B cell (primary cell): ENCODE measurements at regions not wholly inside any gene's neighbourhood (a gene's known extent, or its start where the extent isn't known, plus 50 kb on each side); places are given as distances from the start of the nearest gene placed in this dataset.
"Not testable (repeated sequence)": the region's sequence is repeated elsewhere in the genome, so short reads cannot be mapped to it uniquely, and the experiment has no call there.

Experiments
- ATAC-seq: fragments of 200-7000 bp; cut with Tn5 transposase; one replicate; pipeline ENCODE4 v1.10.0; 2021; ENCODE audit warnings: low read depth, mild to moderate bottlenecking, moderate number of reproducible peaks, moderate library complexity
- CTCF ChIA-PET: fragments of 350-600 bp; sonication (Branson Sonifier 250); formaldehyde crosslinking; loops from one replicate; lab custom pipeline; 2021; ENCODE audit warnings: antibody characterized with exemption, inconsistent platforms; lab: Charles Lee
- POLR2A ChIA-PET: fragments of 350-600 bp; sonication (Branson Sonifier 250); formaldehyde crosslinking; loops from one replicate; lab custom pipeline; 2021; ENCODE audit warnings: antibody characterized with exemption; lab: Charles Lee
- DNase-seq: peaks from one replicate; pipeline ENCODE4 v3.0.0; 2013
- H2AFZ ChIP-seq: 2 replicates; pipeline ENCODE4 v1.6.1; 2012; ENCODE audit warnings: mild to moderate bottlenecking, low read depth, low read length; ENCODE audit not compliant: insufficient read depth, poor library complexity, severe bottlenecking
- H3K27ac ChIP-seq, 2 donors: 1 replicate in 1 of 2; 2 replicates in 1 of 2; pipeline ENCODE4 v1.5.1; 2012 to 2013; ENCODE audit warnings: low read length in 2 of 2, mild to moderate bottlenecking in 2 of 2, moderate library complexity in 1 of 2
- H3K27me3 ChIP-seq, 4 experiments: fragments of 200-600 bp in 1 of 4; sonication (generic) in 1 of 4; replicated peaks in 1 of 4; 1 replicate in 2 of 4; 2 replicates in 2 of 4; pipeline versions ENCODE4 v1.6.1 to v1.7.0; 2013 to 2016; ENCODE audit warnings: low read length in 3 of 4, mild to moderate bottlenecking in 2 of 4, mixed read lengths in 1 of 4, moderate library complexity in 1 of 4; ENCODE audit not compliant: insufficient read depth in 4 of 4, control insufficient read depth in 3 of 4; ENCODE audit errors: control extremely low read depth in 1 of 4
- H3K36me3 ChIP-seq, 2 experiments: replicated peaks in 1 of 2; 1 replicate in 1 of 2; 2 replicates in 1 of 2; pipeline versions ENCODE4 v1.6.1 to v1.7.1; 2013; ENCODE audit warnings: low read length in 1 of 2; ENCODE audit not compliant: insufficient read depth in 2 of 2, control insufficient read depth in 1 of 2; ENCODE audit errors: control extremely low read depth in 1 of 2, extremely low read depth in 1 of 2
- H3K4me1 ChIP-seq, 2 donors: fragments of 200-600 bp in 1 of 2; sonication (generic) in 1 of 2; 1 replicate in 1 of 2; 2 replicates in 1 of 2; pipeline versions ENCODE4 v1.5.1 to v1.6.1; 2013 to 2017; ENCODE audit warnings: low read length in 2 of 2; ENCODE audit not compliant: control insufficient read depth in 2 of 2, insufficient read depth in 2 of 2
- H3K4me2 ChIP-seq: replicated peaks from 2 replicates; pipeline ENCODE3; 2012; ENCODE audit warnings: mild to moderate bottlenecking, low read depth, low read length; ENCODE audit not compliant: poor library complexity, severe bottlenecking
- H3K4me3 ChIP-seq, 5 experiments: fragments of 200-600 bp in 1 of 5; sonication (generic) in 1 of 5; 1 replicate in 3 of 5; 2 replicates in 2 of 5; pipeline versions ENCODE4 v1.5.1 to v1.7.0; 2011 to 2016; ENCODE audit warnings: low read length in 4 of 5, mild to moderate bottlenecking in 4 of 5, low read depth in 2 of 5, control low read depth in 1 of 5, moderate library complexity in 1 of 5; ENCODE audit not compliant: insufficient read depth in 1 of 5; ENCODE audit errors: control extremely low read depth in 1 of 5, extremely low read depth in 1 of 5
- H3K79me2 ChIP-seq: fragments of 200-600 bp; sonication (generic); one replicate; pipeline ENCODE4 v1.6.0; 2016; ENCODE audit warnings: low read length; ENCODE audit not compliant: control insufficient read depth, insufficient read depth
- H3K9ac ChIP-seq: fragments of 200-600 bp; sonication (generic); 2 replicates; pipeline ENCODE4 v1.6.1; 2017; ENCODE audit warnings: mild to moderate bottlenecking, low read length, moderate library complexity
- H3K9me3 ChIP-seq, 3 donors: one replicate each; pipeline versions ENCODE4 v1.6.1 to v1.7.1; 2013; ENCODE audit warnings: low read length in 2 of 3; ENCODE audit not compliant: control insufficient read depth in 2 of 3, insufficient read depth in 1 of 3; ENCODE audit errors: control extremely low read depth in 1 of 3
- H4K20me1 ChIP-seq: 2 replicates; pipeline ENCODE4 v1.6.0; 2012; ENCODE audit warnings: mild to moderate bottlenecking, low read length; ENCODE audit not compliant: insufficient read depth, control insufficient read depth, poor library complexity, severe bottlenecking
- H3K27ac Mint-ChIP-seq: one replicate; pipeline ENCODE4 v1.8.0; 2021; ENCODE audit warnings: mixed read lengths
- H3K27me3 Mint-ChIP-seq: one replicate; pipeline ENCODE4 v1.8.0; 2021; ENCODE audit warnings: mixed read lengths
- H3K4me1 Mint-ChIP-seq: one replicate; pipeline ENCODE4 v1.8.0; 2021; ENCODE audit warnings: mixed read lengths
- H3K4me3 Mint-ChIP-seq: one replicate; pipeline ENCODE4 v1.8.0; 2021; ENCODE audit warnings: mixed read lengths
- H3K9me3 Mint-ChIP-seq: one replicate; pipeline ENCODE4 v1.8.0; 2022; ENCODE audit warnings: mixed read lengths; ENCODE audit not compliant: insufficient read depth
- CTCF ChIP-seq: fragments of 200-600 bp; IDR thresholded peaks from one replicate; pipeline ENCODE4 v1.8.0; 2022; ENCODE audit warnings: antibody characterized with exemption, mild to moderate bottlenecking
- EZH2 ChIP-seq: IDR thresholded peaks from 2 replicates; pipeline ENCODE4 v1.6.1; 2012; ENCODE audit warnings: borderline replicate concordance, low read depth, mild to moderate bottlenecking, moderate library complexity, low read length; ENCODE audit not compliant: insufficient read depth, poor library complexity, severe bottlenecking
- WGBS: methylation state at CpG from one replicate; pipeline ENCODE4 v1.1.5; 2013; ENCODE audit warnings: missing lambda C conversion rate; ENCODE audit not compliant: insufficient coverage; 5-methylcytosine and 5-hydroxymethylcytosine counted together
- intact Hi-C: fragments of 100-400 bp; cut with micrococcal nuclease; formaldehyde crosslinking; loops from one replicate; pipeline ENCODE4 v1.10.0; 2022

GRCh38 chr4:162475246-162475645 is 311.4 kb upstream of the FSTL5 start:
- TF ChIP-seq EZH2 (no peak), CTCF (no peak)
- no peak overlapping the region for H3K4me2 ChIP-seq
- no peaks in the 10 kb centered on the region for H4K20me1 ChIP-seq
- WGBS = no CpG with 5 or more reads among the region's 4 CpGs
- no peak overlapping the region for H2AFZ ChIP-seq
- H3K9me3 ChIP-seq = no peaks in the 10 kb centered on the region
- H3K27me3 ChIP-seq = no peaks in the 10 kb centered on the region
- no peaks in the 10 kb centered on the region for H3K4me1 Mint-ChIP-seq
- ChIA-PET CTCF (no interaction called here), POLR2A (no interaction called here)
- no peak overlapping the region for H3K27ac ChIP-seq
- no peak overlapping the region for H3K27ac Mint-ChIP-seq
- no peak overlapping the region for H3K4me3 ChIP-seq
- H3K27me3 Mint-ChIP-seq = no peaks in the 10 kb centered on the region
- H3K36me3 ChIP-seq = no peaks in the 10 kb centered on the region
- no peak overlapping the region for H3K4me3 Mint-ChIP-seq
- no peak for DNase-seq
- intact Hi-C loops = no loop called here
- H3K9me3 Mint-ChIP-seq = no peaks in the 10 kb centered on the region
- no peak for ATAC-seq
- H3K79me2 ChIP-seq = no peaks in the 10 kb centered on the region
- H3K9ac ChIP-seq = no peak overlapping the region
- no peaks in the 10 kb centered on the region for H3K4me1 ChIP-seq

- Mint-ChIP-seq H3K9me3 (no peaks in the 10 kb centered on the region), H3K4me3 (no peak overlapping the region), H3K27me3 (no peaks in the 10 kb centered on the region), H3K27ac (no peak overlapping the region), H3K4me1 (no peaks in the 10 kb centered on the region)
- Histone ChIP-seq H3K9ac (no peak overlapping the region), H3K27ac (no peak overlapping the region), H3K4me1 (no peaks in the 10 kb centered on the region), H3K9me3 (no peaks in the 10 kb centered on the region), H4K20me1 (no peaks in the 10 kb centered on the region), H3K4me3 (no peak overlapping the region), H3K4me2 (no peak overlapping the region), H3K79me2 (no peaks in the 10 kb centered on the region), H2AFZ (no peak overlapping the region), H3K27me3 (no peaks in the 10 kb centered on the region), H3K36me3 (no peaks in the 10 kb centered on the region)
- intact Hi-C loops = no loop called here
- CTCF ChIA-PET = no interaction called here
- no peak for TF ChIP-seq EZH2
- no peak for TF ChIP-seq CTCF
- DNase-seq (no peak), ATAC-seq (no peak)
- POLR2A ChIA-PET = no interaction called here
Observed at GRCh38 chr4:162469977-162470376, 306.2 kb upstream of the FSTL5 start.

GRCh38 chr4:162465356-162465755 is 301.6 kb upstream of the FSTL5 start:
- WGBS = no CpG with 5 or more reads among the region's 1 CpG
- H3K4me3 Mint-ChIP-seq, DNase-seq, intact Hi-C loops, H2AFZ ChIP-seq, H3K9ac ChIP-seq, H3K27me3 ChIP-seq, ATAC-seq, POLR2A ChIA-PET, CTCF ChIA-PET, H3K9me3 ChIP-seq, H3K4me1 ChIP-seq, H4K20me1 ChIP-seq, H3K4me2 ChIP-seq, H3K36me3 ChIP-seq, H3K27ac Mint-ChIP-seq, H3K9me3 Mint-ChIP-seq, H3K27ac ChIP-seq, H3K4me3 ChIP-seq, H3K79me2 ChIP-seq, H3K4me1 Mint-ChIP-seq, H3K27me3 Mint-ChIP-seq: not testable (repeated sequence)
